D341Med (cell line): ENCODE measurements at regions not wholly inside any gene's neighbourhood (a gene's known extent, or its start where the extent isn't known, plus 50 kb on each side); places are given as distances from the start of the nearest gene placed in this dataset.
"Not testable (repeated sequence)": the region's sequence is repeated elsewhere in the genome, so short reads cannot be mapped to it uniquely, and the experiment has no call there.

Experiments used
- DNase-seq: peaks from one replicate; pipeline ENCODE4 v3.0.0; 2012; ENCODE audit warnings: low spot score

GRCh38 chr12:42030588-42030987 lies 114.1 kb downstream of the GXYLT1 start:
- DNase-seq, result no peak

DNA sequence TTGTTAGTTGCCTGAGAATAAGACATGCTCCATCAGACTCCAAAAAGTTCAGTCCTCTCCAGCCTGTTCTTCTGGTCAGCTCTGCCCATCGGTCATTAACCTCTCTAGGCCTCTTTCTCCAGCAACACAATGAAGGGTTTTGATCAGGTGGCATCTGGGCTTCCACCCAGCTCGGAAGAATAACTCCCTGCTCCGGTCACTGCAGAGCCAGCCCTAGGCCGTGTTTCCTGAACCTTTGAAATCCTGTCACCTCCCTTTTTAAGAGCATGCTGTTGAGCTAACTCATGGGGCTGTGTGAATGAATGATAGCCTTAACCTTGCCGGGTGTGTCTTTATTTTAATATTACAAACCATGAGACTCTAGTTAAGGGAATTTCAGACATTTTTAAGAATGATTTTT lies 117.1 kb downstream of the GXYLT1 start:
- DNase-seq, result no peak

DNA sequence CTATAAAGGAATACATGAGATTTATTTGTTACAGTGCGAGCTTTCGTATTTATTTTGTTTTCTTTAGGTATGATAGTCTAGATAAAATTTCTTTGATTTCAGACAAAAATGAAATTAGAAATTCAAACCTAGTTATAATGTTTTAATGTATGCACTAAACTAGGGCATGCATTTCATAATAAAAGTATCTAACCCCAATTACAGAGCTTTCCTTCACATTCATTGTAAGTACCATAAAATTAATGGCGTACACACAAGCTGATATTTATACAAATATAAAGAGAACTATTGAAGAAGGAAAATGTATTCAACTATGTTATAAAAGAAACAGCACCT lies 120.2 kb downstream of the GXYLT1 start:
- no peak for DNase-seq

- peak; percentile 86 for DNase-seq
Measured at GRCh38 chr12:42023733-42024494, 120.8 kb downstream of the GXYLT1 start.

DNA sequence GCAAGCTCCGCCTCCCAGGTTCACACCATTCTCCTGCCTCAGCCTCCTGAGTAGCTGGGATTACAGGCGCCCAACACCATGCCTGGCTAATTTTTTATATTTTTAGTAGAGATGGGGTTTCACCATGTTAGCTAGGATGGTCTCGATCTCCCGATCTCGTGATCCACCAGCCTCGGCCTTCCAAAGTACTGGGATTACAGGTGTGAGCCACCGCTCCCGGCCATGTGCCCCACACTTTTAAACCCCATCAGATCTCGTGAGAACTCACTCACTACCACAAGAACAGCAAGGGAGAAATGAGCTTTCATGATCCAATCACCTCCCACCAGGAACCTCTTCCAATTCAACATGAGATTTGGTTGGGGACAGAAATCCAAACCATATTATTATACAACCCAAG lies 122.7 kb downstream of the GXYLT1 start:
- DNase-seq, result not testable (repeated sequence)

GRCh38 chr12:42021469-42021868 lies 123.2 kb downstream of the GXYLT1 start:
- DNase-seq, result no peak

- no peak for DNase-seq
Measured at GRCh38 chr12:42020226-42020625, 124.4 kb downstream of the GXYLT1 start.

GRCh38 chr12:42019746-42020145 lies 124.9 kb downstream of the GXYLT1 start:
- DNase-seq, result no peak

GRCh38 chr12:42017051-42017450 lies 127.6 kb downstream of the GXYLT1 start:
- no peak for DNase-seq

DNA sequence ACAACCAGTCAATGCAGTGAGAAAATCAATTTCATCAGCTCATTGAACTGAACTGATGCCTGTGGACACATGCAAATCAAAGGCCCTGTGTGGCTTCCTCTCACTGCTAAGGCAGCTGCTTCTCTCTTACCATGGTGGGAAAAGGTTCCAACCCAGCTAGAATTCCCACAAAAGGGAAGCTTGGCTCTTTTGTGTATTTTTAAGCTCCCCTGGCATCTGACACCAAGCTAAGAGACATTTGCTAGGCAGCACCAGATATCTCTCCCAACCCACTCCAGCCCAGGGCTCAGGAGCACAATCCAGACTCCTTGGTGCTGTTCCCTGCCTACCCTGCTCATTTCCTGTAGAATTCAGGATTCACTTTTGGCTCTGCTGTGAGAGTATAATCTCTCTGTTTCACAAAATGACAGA lies 129.6 kb downstream of the GXYLT1 start:
- DNase-seq, result no peak

GRCh38 chr12:42012501-42012900 lies 132.2 kb downstream of the GXYLT1 start:
- not testable (repeated sequence) for DNase-seq

DNA sequence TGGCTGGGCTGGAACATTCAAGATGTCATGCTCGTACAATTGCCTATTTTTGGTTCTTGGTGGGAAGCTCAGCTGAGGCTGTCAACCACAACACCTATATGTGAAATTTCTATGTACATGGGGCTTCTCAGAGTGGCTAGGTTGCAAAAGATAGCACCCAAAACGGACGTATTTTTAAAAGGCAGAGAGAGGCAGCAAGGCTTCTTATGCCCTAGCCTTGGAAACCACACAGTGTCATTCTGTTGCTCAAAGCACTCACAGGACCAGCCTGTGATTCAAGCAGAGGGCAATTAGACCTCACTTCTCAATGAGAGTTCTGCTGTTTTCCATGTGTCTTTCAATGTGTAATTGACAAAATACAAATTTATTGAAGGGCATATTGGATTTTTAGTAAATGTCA lies 134.0 kb downstream of the GXYLT1 start:
- DNase-seq, result no peak

DNA sequence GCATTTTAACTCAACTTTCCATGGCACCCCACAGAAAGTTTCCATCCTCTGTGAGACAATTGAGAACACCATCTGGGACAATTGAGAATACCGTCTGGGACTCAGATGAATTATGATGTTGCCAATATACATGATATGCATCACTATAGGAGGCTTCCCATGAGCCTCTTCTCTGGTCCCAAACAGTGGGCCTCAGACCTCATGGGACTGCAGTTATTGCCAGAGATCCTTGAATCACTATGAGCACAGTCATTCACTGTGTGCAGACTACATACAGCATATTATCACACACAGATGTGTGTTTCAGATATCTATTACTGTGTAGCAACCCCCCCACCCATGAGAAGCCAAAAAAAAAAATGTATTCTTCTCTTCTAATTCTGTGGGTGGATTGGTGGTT lies 134.4 kb downstream of the GXYLT1 start:
- DNase-seq, result no peak

GRCh38 chr12:42008996-42009395 lies 135.7 kb downstream of the GXYLT1 start:
- no peak for DNase-seq

DNA sequence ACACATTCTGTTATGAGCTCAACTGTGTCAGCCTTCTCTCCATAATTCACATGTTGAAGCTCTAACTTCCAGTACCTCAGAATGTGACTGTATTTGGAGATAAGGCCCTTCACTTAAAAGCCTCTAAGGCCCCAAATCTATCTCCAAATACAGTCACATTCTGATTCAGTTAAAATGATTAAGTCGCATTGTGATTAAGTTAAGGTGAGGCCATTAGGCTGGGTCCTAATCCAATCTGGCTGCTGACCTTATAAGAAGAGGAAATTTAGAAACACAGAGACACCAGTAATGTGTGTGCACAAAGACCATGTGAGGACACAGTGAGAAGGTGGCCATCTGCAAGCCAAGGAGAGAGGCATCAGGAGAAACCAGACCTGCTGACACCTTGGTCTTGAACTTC lies 141.6 kb downstream of the GXYLT1 start:
- DNase-seq, result no peak

- no peak for DNase-seq
Measured at GRCh38 chr12:42002563-42002962, 142.1 kb downstream of the GXYLT1 start.

- DNase-seq, result no peak
Measured at GRCh38 chr12:41998436-41998835, 146.2 kb downstream of the GXYLT1 start.

DNA sequence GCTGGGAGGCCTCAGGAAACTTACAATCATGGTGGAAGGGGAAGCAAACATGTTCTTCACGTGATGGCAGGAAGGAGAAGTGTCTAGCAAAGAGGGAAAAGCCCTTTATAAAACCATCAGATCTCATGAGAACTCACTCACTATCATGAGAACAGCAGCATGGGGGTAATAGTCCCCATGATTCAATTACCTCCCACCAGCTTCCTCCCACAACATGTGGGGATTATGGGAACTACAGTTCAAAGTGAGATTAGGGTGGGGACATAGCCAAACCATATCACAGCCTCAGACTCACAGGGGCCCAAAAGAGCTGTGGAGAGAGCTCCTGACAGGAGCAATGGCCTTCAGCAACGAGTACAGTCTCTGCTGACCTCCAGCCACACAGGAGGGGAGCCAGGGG lies 151.4 kb downstream of the GXYLT1 start:
- DNase-seq, result no peak

DNA sequence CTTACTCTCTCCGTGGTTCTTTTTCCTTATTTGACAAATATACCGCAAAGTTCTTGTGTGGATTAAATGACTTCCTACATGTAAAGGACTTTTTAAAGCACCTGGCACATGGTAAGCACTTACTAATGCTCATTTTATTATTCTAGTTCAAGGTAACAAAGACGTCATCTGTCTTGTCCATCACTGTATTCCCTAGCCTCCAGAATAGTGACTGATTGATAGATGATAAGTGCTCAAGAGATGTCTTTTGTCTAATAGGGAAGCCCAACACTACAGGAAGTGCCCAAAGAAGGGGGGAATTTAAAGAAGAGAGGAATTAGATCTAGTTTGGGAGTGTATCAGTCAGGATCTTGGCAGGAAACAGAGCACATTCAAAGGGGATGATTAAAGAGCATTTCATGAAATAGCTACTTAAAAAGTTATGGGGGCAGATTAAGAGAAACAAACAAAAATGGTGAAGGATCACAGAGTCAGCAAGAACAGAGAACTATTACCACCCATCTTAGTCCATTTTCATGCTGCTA lies 151.9 kb downstream of the GXYLT1 start:
- DNase-seq, result no peak

DNA sequence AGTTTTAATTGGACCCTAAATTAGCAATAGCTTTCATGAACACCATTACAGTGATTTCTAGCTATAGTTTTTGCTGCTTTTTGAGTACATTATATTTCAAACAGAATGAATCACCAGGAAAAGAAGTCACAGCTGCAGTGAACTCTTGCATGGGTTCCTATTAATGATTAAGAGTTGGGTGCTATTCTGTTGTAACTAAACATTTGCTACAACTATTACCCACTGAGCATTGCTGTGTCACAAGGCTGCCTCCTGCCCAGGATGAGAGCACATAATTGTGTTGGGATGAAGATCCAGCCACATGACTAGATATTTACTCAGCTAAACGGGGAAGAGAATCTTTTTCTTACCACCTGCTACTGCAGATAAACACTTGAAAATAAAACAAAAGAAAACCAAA lies 152.7 kb downstream of the GXYLT1 start:
- DNase-seq, result no peak

GRCh38 chr12:41988715-41989114 lies 156.0 kb downstream of the GXYLT1 start:
- no peak for DNase-seq

DNA sequence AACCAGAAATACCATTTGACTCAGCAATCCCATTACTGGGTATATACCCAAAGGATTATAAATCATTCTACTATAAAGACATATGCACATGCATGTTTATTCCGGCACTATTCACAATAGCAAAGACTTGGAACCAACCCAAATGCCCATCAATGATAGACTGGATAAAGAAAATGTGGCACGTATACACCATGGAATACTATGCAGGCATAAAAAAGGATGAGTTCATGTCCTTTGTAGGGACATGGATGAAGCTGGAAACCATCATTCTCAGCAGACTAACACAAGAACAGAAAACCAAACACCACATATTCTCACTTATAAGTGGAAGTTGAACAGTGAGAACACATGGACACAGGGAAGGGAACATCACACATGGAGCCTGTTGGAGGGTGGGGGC lies 158.2 kb downstream of the GXYLT1 start:
- DNase-seq, result not testable (repeated sequence)

- no peak for DNase-seq
Measured at GRCh38 chr12:41983856-41984255, 160.8 kb downstream of the GXYLT1 start.

DNA sequence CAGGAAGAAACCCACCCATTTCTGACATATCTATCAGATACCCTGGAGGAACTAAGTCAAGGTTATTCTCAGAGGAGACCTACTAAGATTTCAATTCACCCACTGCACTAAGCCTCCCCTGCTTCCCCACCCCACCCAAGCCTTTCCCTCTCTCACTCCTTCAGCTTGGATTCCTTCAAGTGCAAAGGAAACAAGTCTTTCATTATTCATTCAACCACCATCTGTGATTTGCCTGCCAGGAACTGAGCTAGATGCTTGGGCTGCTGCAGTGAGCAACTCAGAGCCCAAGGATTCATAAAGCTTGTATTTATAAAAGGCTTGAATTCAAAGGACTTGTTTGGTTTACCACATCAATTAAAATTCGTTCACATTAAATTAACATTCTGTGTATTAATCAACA lies 161.3 kb downstream of the GXYLT1 start:
- no peak for DNase-seq
